ENCODE measurements at regions not wholly inside any gene's neighbourhood (a gene's known extent, or its start where the extent isn't known, plus 50 kb on each side); places are given as distances from the start of the nearest gene placed in this dataset.

DNA sequence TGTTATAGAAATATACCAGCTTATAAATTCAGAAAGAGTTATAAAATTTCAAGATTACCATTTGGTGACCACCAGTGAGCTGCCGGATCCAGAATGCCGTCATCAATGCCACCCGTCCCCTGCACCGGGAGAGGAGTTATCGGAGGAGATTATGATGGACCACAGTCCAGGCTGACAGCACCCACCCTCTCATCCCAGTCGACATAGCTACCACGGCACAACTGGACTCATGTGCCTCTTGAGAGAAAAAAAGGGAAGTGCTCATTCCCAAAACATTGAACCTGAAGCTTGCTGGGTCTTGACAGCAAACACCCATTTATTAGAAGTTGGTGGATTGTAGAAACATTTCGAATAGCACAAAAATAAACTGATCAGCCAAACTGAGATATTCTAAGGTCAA is 1331.5 kb downstream of the TBC1D22A start:
- TF ChIP-seq CTCF (IDR thresholded peaks at IDR 0.05; ENCODE audit: low read depth, low read length, poor library complexity, severe bottlenecking) (no peak), EZH2phosphoT487 (IDR thresholded peaks at IDR 0.05; ENCODE audit: borderline replicate concordance, low read length) (no peak)
